ENCODE measurements at regions not wholly inside any gene's neighbourhood (a gene's known extent, or its start where the extent isn't known, plus 50 kb on each side); places are given as distances from the start of the nearest gene placed in this dataset.
"Not testable (repeated sequence)": the region's sequence is repeated elsewhere in the genome, so short reads cannot be mapped to it uniquely, and the experiment has no call there.

GRCh38 chr11:103808252-103808651 lies 228.2 kb upstream of the DDI1 start:
- DNase-seq, result no peak

- no peak for DNase-seq
Observed at GRCh38 chr11:103811870-103812455, 224.5 kb upstream of the DDI1 start.

- no peak for DNase-seq
Observed at GRCh38 chr11:103812680-103813079, 223.8 kb upstream of the DDI1 start.

GRCh38 chr11:103820345-103820744 lies 216.1 kb upstream of the DDI1 start:
- not testable (repeated sequence) for DNase-seq

GRCh38 chr11:103824116-103824515 lies 212.3 kb upstream of the DDI1 start:
- DNase-seq, result no peak

GRCh38 chr11:103825469-103825868 lies 211.0 kb upstream of the DDI1 start:
- no peak for DNase-seq

- DNase-seq, result no peak
Observed at GRCh38 chr11:103826856-103827255, 209.6 kb upstream of the DDI1 start.

GRCh38 chr11:103829596-103829995 lies 206.8 kb upstream of the DDI1 start:
- DNase-seq, result no peak

- no peak for DNase-seq
Observed at GRCh38 chr11:103830205-103830604, 206.2 kb upstream of the DDI1 start.

- no peak for DNase-seq
Observed at GRCh38 chr11:103832762-103833161, 203.7 kb upstream of the DDI1 start.

- no peak for DNase-seq
Observed at GRCh38 chr11:103842191-103842590, 194.2 kb upstream of the DDI1 start.

- DNase-seq, result no peak
Observed at GRCh38 chr11:103842795-103843194, 193.6 kb upstream of the DDI1 start.

- no peak for DNase-seq
Observed at GRCh38 chr11:103844327-103845215, 191.9 kb upstream of the DDI1 start.

- no peak for DNase-seq
Observed at GRCh38 chr11:103845331-103845730, 191.1 kb upstream of the DDI1 start.

- DNase-seq, result no peak
Observed at GRCh38 chr11:103848686-103849085, 187.8 kb upstream of the DDI1 start.

- DNase-seq, result no peak
Observed at GRCh38 chr11:103849366-103849765, 187.1 kb upstream of the DDI1 start.

GRCh38 chr11:103850419-103851165 lies 185.8 kb upstream of the DDI1 start:
- no peak for DNase-seq

- no peak for DNase-seq
Observed at GRCh38 chr11:103851166-103851651, 185.2 kb upstream of the DDI1 start.
